Endodermal cell (in vitro differentiated cells): ENCODE measurements at regions not wholly inside any gene's neighbourhood (a gene's known extent, or its start where the extent isn't known, plus 50 kb on each side); places are given as distances from the start of the nearest gene placed in this dataset.
A peak's percentile ranks its signal among the peaks of the same experiment; 100 is the strongest.

ENCODE experiments used
- DNase-seq: peaks from one replicate; pipeline ENCODE4 v3.0.0-alpha.2; 2017
- H3K27ac ChIP-seq: 2 replicates; pipeline ENCODE4 v1.5.1; 2013; ENCODE audit warnings: mild to moderate bottlenecking, low read depth, low read length, moderate library complexity
- H3K27me3 ChIP-seq: 2 replicates; pipeline ENCODE4 v1.6.1; 2013; ENCODE audit warnings: mild to moderate bottlenecking, low read length, moderate library complexity; ENCODE audit not compliant: insufficient read depth, control insufficient read depth, poor library complexity, severe bottlenecking
- H3K36me3 ChIP-seq: 2 replicates; pipeline ENCODE4 v1.7.0; 2013; ENCODE audit warnings: mild to moderate bottlenecking, low read length, moderate library complexity; ENCODE audit not compliant: control insufficient read depth, insufficient read depth
- H3K4me1 ChIP-seq: one replicate; pipeline ENCODE4 v1.7.0; 2013; ENCODE audit warnings: low read length; ENCODE audit not compliant: control insufficient read depth, insufficient read depth
- H3K4me3 ChIP-seq: 2 replicates; pipeline ENCODE4 v1.5.1; 2013; ENCODE audit warnings: mild to moderate bottlenecking, low read length, moderate library complexity
- H3K9ac ChIP-seq: 2 replicates; pipeline ENCODE4 v1.6.1; 2013; ENCODE audit warnings: mild to moderate bottlenecking, low read length, moderate library complexity; ENCODE audit not compliant: poor library complexity, severe bottlenecking; ENCODE audit errors: extremely low read depth
- H3K9me3 ChIP-seq: 2 replicates; pipeline ENCODE4 v1.6.1; 2013; ENCODE audit warnings: mild to moderate bottlenecking, low read length, moderate library complexity; ENCODE audit not compliant: control insufficient read depth
- H3K27ac Mint-ChIP-seq: 2 replicates; pipeline ENCODE4 v1.8.0; 2020; ENCODE audit warnings: mixed read lengths
- H3K27me3 Mint-ChIP-seq: 2 replicates; pipeline ENCODE4 v1.8.0; 2021; ENCODE audit warnings: mild to moderate bottlenecking, mixed read lengths; ENCODE audit not compliant: insufficient read depth
- H3K36me3 Mint-ChIP-seq: 2 replicates; pipeline ENCODE4 v1.8.0; 2020; ENCODE audit warnings: low read depth, mixed read lengths
- H3K4me1 Mint-ChIP-seq: 2 replicates; pipeline ENCODE4 v1.8.0; 2020; ENCODE audit warnings: mixed read lengths
- H3K4me3 Mint-ChIP-seq: 2 replicates; pipeline ENCODE4 v1.8.0; 2020; ENCODE audit warnings: mild to moderate bottlenecking, moderate library complexity, mixed read lengths
- H3K9me3 Mint-ChIP-seq: 2 replicates; pipeline ENCODE4 v1.8.0; 2020; ENCODE audit warnings: mild to moderate bottlenecking, mixed read lengths
- WGBS, 2 experiments: methylation state at CpG; one replicate each; pipeline versions ENCODE4 v1.1.5 to v1.1.7; 2013; ENCODE audit warnings: missing lambda C conversion rate in 2 of 2, mixed read lengths in 1 of 2; ENCODE audit not compliant: insufficient coverage in 1 of 2, insufficient read length in 1 of 2; 5-methylcytosine and 5-hydroxymethylcytosine counted together
- TF ChIP-seq, protein P1 (sequence below): fragments of 200-600 bp; sonication (generic); conservative IDR thresholded peaks from 2 replicates; pipeline ENCODE4 v1.5.0; 2021; ENCODE audit warnings: antibody characterized with exemption, mild to moderate bottlenecking

DNA sequence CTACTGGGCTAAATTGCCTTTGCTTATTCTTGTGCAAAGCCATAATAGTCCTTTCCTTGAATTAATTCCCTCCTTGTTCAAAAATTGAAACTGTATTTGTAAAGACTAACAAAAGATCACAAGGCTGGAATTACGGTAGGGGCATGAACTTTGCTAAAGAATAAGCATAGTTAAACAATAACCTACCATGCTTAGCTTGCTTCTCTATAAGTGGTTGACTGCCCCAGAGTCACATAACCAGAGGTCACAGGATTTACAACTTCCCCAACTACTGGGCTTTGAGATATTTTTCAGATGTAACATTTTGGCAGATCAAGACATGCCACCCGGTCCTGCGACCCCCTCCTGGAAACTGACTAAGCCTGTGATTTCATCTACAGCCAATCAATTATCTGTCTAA is 181.4 kb downstream of the GPAM start:
- TF ChIP-seq, protein P1, sequence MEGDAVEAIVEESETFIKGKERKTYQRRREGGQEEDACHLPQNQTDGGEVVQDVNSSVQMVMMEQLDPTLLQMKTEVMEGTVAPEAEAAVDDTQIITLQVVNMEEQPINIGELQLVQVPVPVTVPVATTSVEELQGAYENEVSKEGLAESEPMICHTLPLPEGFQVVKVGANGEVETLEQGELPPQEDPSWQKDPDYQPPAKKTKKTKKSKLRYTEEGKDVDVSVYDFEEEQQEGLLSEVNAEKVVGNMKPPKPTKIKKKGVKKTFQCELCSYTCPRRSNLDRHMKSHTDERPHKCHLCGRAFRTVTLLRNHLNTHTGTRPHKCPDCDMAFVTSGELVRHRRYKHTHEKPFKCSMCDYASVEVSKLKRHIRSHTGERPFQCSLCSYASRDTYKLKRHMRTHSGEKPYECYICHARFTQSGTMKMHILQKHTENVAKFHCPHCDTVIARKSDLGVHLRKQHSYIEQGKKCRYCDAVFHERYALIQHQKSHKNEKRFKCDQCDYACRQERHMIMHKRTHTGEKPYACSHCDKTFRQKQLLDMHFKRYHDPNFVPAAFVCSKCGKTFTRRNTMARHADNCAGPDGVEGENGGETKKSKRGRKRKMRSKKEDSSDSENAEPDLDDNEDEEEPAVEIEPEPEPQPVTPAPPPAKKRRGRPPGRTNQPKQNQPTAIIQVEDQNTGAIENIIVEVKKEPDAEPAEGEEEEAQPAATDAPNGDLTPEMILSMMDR, result no peak
- 91 to 100% methylated on average over 2 to 3 of the region's 3 CpGs for WGBS, 2 experiments
- Mint-ChIP-seq H3K4me1 (peaks cover 27% of the 10 kb centered on the region), H3K36me3 (peaks cover 2% of the 10 kb centered on the region), H3K4me3 (no peak overlapping the region), H3K9me3 (peaks cover 13% of the 10 kb centered on the region), H3K27ac (no peak overlapping the region), H3K27me3 (no peaks in the 10 kb centered on the region)
- DNase-seq, result no peak
- Histone ChIP-seq H3K27ac (no peak overlapping the region), H3K27me3 (no peaks in the 10 kb centered on the region), H3K4me1 (peaks cover 7% of the 10 kb centered on the region), H3K9me3 (peaks cover 19% of the 10 kb centered on the region), H3K36me3 (no peaks in the 10 kb centered on the region), H3K4me3 (peak overlapping the region; percentile 53), H3K9ac (no peak overlapping the region)

DNA sequence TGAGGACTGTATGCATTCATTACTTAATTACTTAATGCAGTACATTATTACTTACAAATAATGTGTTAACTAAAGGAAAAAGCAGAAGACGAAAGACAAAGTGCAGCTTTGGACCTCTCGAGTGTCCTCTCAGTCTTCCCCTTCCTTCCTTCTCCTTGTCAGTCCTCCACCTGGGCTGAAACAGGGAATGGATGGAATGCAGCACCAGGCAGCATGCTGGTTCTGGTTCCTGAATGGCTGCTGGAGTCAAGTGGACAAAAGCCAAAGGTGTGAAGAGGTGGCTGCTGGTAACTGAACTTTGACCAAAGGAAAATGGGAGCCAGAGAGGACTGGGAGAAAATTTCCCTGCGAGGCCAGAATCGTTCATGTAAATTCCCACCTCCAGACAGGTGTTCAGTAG is 179.5 kb downstream of the GPAM start:
- H3K4me3 ChIP-seq, result peak overlapping the region; percentile 33
- Mint-ChIP-seq H3K9me3 (peaks cover 13% of the 10 kb centered on the region), H3K4me3 (no peak overlapping the region), H3K36me3 (peaks cover 2% of the 10 kb centered on the region), H3K27ac (no peak overlapping the region), H3K4me1 (peaks cover 19% of the 10 kb centered on the region), H3K27me3 (no peaks in the 10 kb centered on the region)
- WGBS, 2 experiments, result 87 to 94% methylated on average over 3 to 4 of the region's 4 CpGs
- H3K9ac ChIP-seq, result no peak overlapping the region
- H3K9me3 ChIP-seq, result peaks cover 19% of the 10 kb centered on the region
- TF ChIP-seq, protein P1, result no peak
- DNase-seq, result peak; percentile 55
- no peak overlapping the region for H3K27ac ChIP-seq
- H3K27me3 ChIP-seq, result no peaks in the 10 kb centered on the region
- H3K36me3 ChIP-seq, result no peaks in the 10 kb centered on the region
- H3K4me1 ChIP-seq, result peaks cover 2% of the 10 kb centered on the region

DNA sequence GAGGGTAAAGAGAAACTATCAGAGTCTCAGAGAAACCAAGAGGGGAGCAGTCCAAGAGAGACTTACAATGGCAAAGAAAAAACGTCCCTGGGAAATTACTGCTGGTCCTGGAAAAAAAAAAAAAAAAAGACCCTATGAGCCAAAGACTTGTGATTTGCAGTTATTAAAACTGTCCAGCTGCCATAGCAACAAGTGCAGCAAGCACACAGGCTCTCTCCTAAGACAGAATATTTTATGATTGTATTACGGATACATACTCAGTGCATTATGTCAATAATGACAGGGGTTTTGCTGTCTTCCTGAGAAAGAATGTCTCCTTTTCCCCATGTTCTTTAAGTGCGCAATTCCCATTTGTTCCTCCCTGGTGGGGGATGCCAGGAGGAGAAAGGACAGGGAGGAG is 178.5 kb downstream of the GPAM start:
- no peaks in the 10 kb centered on the region for H3K27me3 Mint-ChIP-seq
- no peaks in the 10 kb centered on the region for H3K36me3 ChIP-seq
- H3K4me1 ChIP-seq, result no peaks in the 10 kb centered on the region
- H3K4me1 Mint-ChIP-seq, result peaks cover 9% of the 10 kb centered on the region
- H3K27ac Mint-ChIP-seq, result no peak overlapping the region
- peaks cover 2% of the 10 kb centered on the region for H3K36me3 Mint-ChIP-seq
- peaks cover 19% of the 10 kb centered on the region for H3K9me3 ChIP-seq
- H3K27ac ChIP-seq, result no peak overlapping the region
- TF ChIP-seq, protein P1, result no peak
- no peak for DNase-seq
- H3K27me3 ChIP-seq, result no peaks in the 10 kb centered on the region
- no peak overlapping the region for H3K4me3 ChIP-seq
- 71 to 89% methylated on average over 2 to 3 of the region's 3 CpGs for WGBS, 2 experiments
- H3K9me3 Mint-ChIP-seq, result peaks cover 13% of the 10 kb centered on the region
- H3K4me3 Mint-ChIP-seq, result no peak overlapping the region
- H3K9ac ChIP-seq, result no peak overlapping the region
